Stimulated activated CD8-positive, alpha-beta memory T cell treated with anti-CD3 and anti-CD28 coated beads, Interleukin-15, amount 100 ng/mL, for 1 hour (primary cell): ENCODE measurements at regions not wholly inside any gene's neighbourhood (a gene's known extent, or its start where the extent isn't known, plus 50 kb on each side); places are given as distances from the start of the nearest gene placed in this dataset.
"Not testable (repeated sequence)": the region's sequence is repeated elsewhere in the genome, so short reads cannot be mapped to it uniquely, and the experiment has no call there.

ENCODE experiments used
- DNase-seq: peaks from one replicate; pipeline ENCODE4 v3.0.0-alpha.2; 2020; ENCODE audit warnings: low read depth

GRCh38 chr4:3866813-3867129, 100.6 kb downstream of the ADRA2C start:
- DNase-seq: no peak

GRCh38 chr4:3867403-3868100, 101.4 kb downstream of the ADRA2C start:
- no peak for DNase-seq

- DNase-seq: no peak
These were observed 102.3 kb downstream of the ADRA2C start for GRCh38 chr4:3868211-3869173.

GRCh38 chr4:3869174-3869572, 103.0 kb downstream of the ADRA2C start:
- DNase-seq: no peak

GRCh38 chr4:3869661-3870566, 103.7 kb downstream of the ADRA2C start:
- DNase-seq: no peak

GRCh38 chr4:3870567-3870962, 104.4 kb downstream of the ADRA2C start:
- no peak for DNase-seq

- no peak for DNase-seq
These were observed 105.1 kb downstream of the ADRA2C start for GRCh38 chr4:3871181-3871852.

- no peak for DNase-seq
These were observed 106.0 kb downstream of the ADRA2C start for GRCh38 chr4:3871881-3872833.

GRCh38 chr4:3872834-3873313, 106.7 kb downstream of the ADRA2C start:
- no peak for DNase-seq

- no peak for DNase-seq
These were observed 107.3 kb downstream of the ADRA2C start for GRCh38 chr4:3873408-3874027.

- DNase-seq: no peak
These were observed 107.8 kb downstream of the ADRA2C start for GRCh38 chr4:3874028-3874415.

- DNase-seq: no peak
These were observed 108.4 kb downstream of the ADRA2C start for GRCh38 chr4:3874525-3875110.

GRCh38 chr4:3875466-3875865, 109.3 kb downstream of the ADRA2C start:
- no peak for DNase-seq

GRCh38 chr4:3876057-3876845, 110.1 kb downstream of the ADRA2C start:
- not testable (repeated sequence) for DNase-seq

- DNase-seq: no peak
These were observed 111.1 kb downstream of the ADRA2C start for GRCh38 chr4:3877236-3877635.

- no peak for DNase-seq
These were observed 111.7 kb downstream of the ADRA2C start for GRCh38 chr4:3877868-3878267.

- no peak for DNase-seq
These were observed 112.5 kb downstream of the ADRA2C start for GRCh38 chr4:3878678-3879077.

- no peak for DNase-seq
These were observed 113.8 kb downstream of the ADRA2C start for GRCh38 chr4:3879681-3880614.
